ENCODE measurements at regions not wholly inside any gene's neighbourhood (a gene's known extent, or its start where the extent isn't known, plus 50 kb on each side); places are given as distances from the start of the nearest gene placed in this dataset.

- Histone ChIP-seq H3K23ac (ENCODE audit: insufficient read length) (no peak overlapping the region), H3K27me3 (replicated peaks in 1 of 4; ENCODE audit: control insufficient read depth in 3 of 4, extremely low read depth in 1 of 4, insufficient read depth in 3 of 4, low read length in 3 of 4) (no peaks in the 10 kb centered on the region), H3K9ac (replicated peaks in 1 of 4; ENCODE audit: extremely low read depth in 1 of 4, low read depth in 3 of 4, low read length in 3 of 4) (no peak overlapping the region), H2BK15ac (ENCODE audit: low read length) (no peak overlapping the region), H4K20me1 (replicated peaks in 1 of 2; ENCODE audit: control insufficient read depth in 1 of 2, insufficient read depth in 2 of 2, low read length in 2 of 2) (peaks cover 0 to 3% of the 10 kb centered on the region in 2 experiments), H3K36me3 (ENCODE audit: control insufficient read depth in 2 of 4, insufficient read depth in 4 of 4, low read length in 3 of 4) (no peaks in the 10 kb centered on the region), H3K18ac (ENCODE audit: extremely low read depth, low read length) (no peak overlapping the region), H3K9me3 (ENCODE audit: insufficient read depth in 2 of 2, low read depth in 1 of 2, low read length in 1 of 2) (no peaks in the 10 kb centered on the region), H3K56ac (replicated peaks; ENCODE audit: insufficient read length, low read depth, low read length) (no peak overlapping the region), H3K4ac (replicated peaks; ENCODE audit: insufficient read length, low read depth, low read length) (no peak overlapping the region), H2AK5ac (ENCODE audit: low read depth, low read length) (no peak overlapping the region), H2BK12ac (ENCODE audit: low read depth, low read length) (no peak overlapping the region), H2BK5ac (ENCODE audit: low read depth, low read length) (no peak overlapping the region), H2AFZ (ENCODE audit: low read length) (no peak overlapping the region), H2BK120ac (replicated peaks; ENCODE audit: low read depth, low read length) (no peak overlapping the region), H3K14ac (ENCODE audit: insufficient read length) (no peak overlapping the region), H3K4me1 (replicated peaks in 1 of 4; ENCODE audit: control insufficient read depth in 3 of 4, insufficient read depth in 4 of 4, low read length in 3 of 4) (no peaks in the 10 kb centered on the region), H4K91ac (replicated peaks; ENCODE audit: insufficient read length, low read length) (no peak overlapping the region), H3K79me1 (ENCODE audit: low read depth, low read length) (no peaks in the 10 kb centered on the region), H3K27ac (ENCODE audit: low read depth, low read length) (no peak overlapping the region), H4K8ac (ENCODE audit: extremely low read depth, insufficient read depth, low read length) (no peak overlapping the region), H3K79me2 (ENCODE audit: control insufficient read depth in 1 of 2, insufficient read depth in 2 of 2, low read length in 2 of 2) (no peaks in the 10 kb centered on the region), H3K4me3 (ENCODE audit: extremely low read depth in 1 of 4, insufficient read depth in 2 of 4, low read depth in 3 of 4, low read length in 4 of 4) (no peak overlapping the region), H2BK20ac (ENCODE audit: low read length) (peak overlapping the region; percentile 48; the same call in 1 of the 2 replicates), H3K23me2 (ENCODE audit: low read depth, low read length) (peaks cover 6% of the 10 kb centered on the region; the same call in 1 of the 2 replicates), H4K5ac (ENCODE audit: insufficient read length, low read depth, low read length) (no peak overlapping the region), H3K4me2 (ENCODE audit: insufficient read depth in 1 of 2, low read depth in 2 of 2, low read length in 2 of 2) (no peak overlapping the region)
- FAIRE-seq (no peak), DNase-seq (ENCODE audit: low read depth in 1 of 2, low spot score in 2 of 2) (no peak)
- 87% methylated on average over 3 of the region's 3 CpGs; no CpG with 5 or more reads in 1 of the 2 experiments for WGBS, 2 experiments (ENCODE audit: extremely low coverage in 1 of 2, insufficient coverage in 1 of 2, insufficient read length in 1 of 2, insufficient replicate concordance in 2 of 2, low coverage in 1 of 2, low lambda C conversion rate in 2 of 2, missing lambda C conversion rate in 1 of 2)
- ChIA-PET CTCF (ENCODE audit: partially characterized antibody) (interaction anchor here (1.1 to 1.3 kb wide), 3 partner anchors 15 to 147 kb away, joined by 3 read pairs; no protein-coding TSS in a partner anchor), POLR2A (ENCODE audit: partially characterized antibody) (no interaction called here)
- TF ChIP-seq POU5F1 (IDR thresholded peaks at IDR 0.05; ENCODE audit: low read depth, low read length) = no peak
- no peak for TF ChIP-seq NRF1 (IDR thresholded peaks at IDR 0.05; ENCODE audit: low read depth, low read length)
- no peak for TF ChIP-seq RAD21 (IDR thresholded peaks at IDR 0.05 in 1 of 2, conservative IDR thresholded peaks at IDR 0.05 in 1 of 2; ENCODE audit: low read depth in 2 of 2, low read length in 2 of 2)
- TF ChIP-seq ASH2L (IDR thresholded peaks at IDR 0.05; ENCODE audit: low read length) = no peak
- no peak for TF ChIP-seq YY1 (IDR thresholded peaks at IDR 0.05; ENCODE audit: low read depth, low read length)
- no peak for TF ChIP-seq MAFK (IDR thresholded peaks at IDR 0.05; ENCODE audit: low read depth, low read length)
- no peak for TF ChIP-seq CREB1 (IDR thresholded peaks at IDR 0.05)
- TF ChIP-seq SP4 (IDR thresholded peaks at IDR 0.05; ENCODE audit: low read length) = no peak
These were observed 509.9 kb upstream of the B3GAT1 start for GRCh38 chr11:134921938-134922337.
